HG02623 (cell line): ENCODE measurements at regions not wholly inside any gene's neighbourhood (a gene's known extent, or its start where the extent isn't known, plus 50 kb on each side); places are given as distances from the start of the nearest gene placed in this dataset.

ENCODE experiments used
- ATAC-seq: cut with Tn5 transposase; IDR thresholded peaks from one replicate; pipeline ENCODE4 v1.9.1; 2021; ENCODE audit warnings: moderate library complexity; ENCODE audit not compliant: unreplicated experiment

DNA sequence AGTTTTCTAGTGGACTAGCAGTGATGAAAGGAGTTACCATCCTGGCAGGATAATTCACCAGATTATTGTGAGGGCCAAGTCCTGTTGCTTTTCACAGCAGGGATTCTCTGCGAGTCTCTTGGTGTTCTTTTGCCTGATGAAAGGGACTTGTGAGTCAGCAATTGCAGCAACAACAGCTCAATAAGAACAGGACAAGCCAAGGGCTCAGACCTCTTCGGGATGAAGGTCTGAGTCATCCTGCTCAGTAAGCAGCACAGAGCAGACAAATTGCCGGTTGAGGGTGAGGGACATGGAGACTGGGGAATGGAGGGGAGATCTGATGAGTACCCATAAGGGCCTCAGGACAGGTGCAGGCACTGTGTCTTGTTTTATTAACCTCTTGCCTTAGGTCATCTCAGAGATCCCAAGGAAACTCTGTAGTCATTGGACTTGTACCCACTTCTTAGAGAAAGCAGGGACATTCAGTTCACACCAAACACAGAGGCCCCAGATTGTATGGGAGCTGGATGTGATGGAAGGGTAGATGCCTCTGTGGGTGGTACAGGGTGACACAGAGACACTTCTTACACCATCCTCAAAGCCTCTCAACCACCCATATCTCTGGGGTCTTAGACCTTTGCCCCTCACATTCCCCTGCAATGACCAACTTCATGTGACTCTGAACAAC lies 173.8 kb upstream of the TLE3 start:
- no peak for ATAC-seq

DNA sequence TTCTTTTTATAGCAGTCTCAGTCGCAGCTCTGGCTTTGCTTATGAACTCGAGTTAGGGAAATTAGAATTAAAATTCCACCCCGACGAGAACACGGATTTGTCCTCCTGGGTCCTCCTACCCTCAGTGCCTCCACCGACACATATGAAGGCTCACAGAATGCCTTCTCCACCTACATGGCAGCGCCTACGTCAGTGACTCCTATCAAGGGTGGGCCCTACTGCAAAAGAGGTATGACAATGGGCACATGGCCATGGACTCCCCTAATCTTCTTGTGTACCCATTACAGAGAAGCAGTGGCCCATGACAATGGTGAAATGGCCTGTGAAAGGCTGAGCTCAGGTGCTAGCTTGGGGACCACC lies 173.0 kb upstream of the TLE3 start:
- ATAC-seq, result no peak

DNA sequence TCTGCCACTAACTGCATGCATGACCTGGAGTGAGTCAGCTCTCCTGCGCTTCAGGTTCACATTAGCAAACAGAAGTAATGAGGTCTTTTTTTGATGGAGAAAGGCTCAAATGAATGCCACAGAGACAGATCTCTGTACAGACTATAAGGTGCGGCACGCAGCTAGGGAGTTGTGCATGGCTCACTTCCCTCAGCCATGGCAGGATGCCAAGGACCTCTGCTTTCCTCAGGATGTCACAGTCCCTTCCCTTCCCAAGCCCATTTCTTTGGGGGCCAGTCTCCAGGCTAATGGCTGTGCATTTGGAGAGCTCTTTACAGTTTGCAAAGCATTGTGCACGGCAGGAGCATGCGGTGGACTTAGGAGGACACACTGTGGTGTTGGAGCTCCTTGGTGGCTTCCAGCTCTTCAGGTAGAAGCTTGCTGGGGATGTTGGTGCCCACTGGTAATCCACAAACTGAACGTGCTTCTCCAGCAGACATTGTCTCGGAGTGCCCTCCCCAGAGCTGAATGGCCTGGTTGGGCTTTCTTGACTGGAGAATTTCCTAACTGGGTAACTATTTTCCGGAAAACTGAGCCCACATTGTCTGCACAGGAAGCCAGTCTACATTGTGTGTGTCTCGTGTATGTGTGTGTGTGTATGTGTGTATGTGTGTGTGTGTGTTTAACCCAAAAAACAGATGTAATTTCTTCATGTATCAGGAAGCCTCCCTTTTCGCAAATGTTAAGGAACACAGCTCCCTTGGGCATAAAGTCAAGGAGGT lies 172.5 kb upstream of the TLE3 start:
- ATAC-seq, result no peak

DNA sequence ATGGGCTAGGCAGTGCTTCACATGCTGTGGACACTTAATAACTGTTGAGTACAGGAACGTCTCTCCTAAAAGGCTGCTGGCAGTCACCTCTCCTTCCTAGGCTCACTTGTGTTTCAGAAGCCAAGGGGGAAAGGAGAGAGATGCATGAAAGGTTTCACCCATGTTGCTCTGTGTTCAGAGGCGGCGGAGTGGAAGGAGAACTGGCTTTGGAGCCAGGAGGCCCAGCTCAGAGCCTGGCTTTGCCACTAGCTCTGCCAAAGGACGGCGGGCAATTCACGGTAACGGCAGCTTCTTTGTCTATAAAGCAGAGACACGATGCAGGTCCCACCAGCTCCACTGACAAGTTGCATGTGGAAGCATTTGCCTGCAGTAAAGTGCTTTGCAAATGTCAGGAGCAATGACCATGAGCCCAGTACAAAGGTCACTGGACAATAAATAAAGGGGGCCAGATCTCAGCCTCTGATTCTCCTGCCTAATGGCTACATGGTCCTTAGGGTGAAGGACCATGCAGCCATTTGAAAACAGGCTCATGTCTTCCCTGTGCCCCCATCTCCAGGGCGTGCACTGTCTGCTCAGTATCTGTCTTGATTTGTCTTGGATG lies 171.7 kb upstream of the TLE3 start:
- ATAC-seq, result no peak

DNA sequence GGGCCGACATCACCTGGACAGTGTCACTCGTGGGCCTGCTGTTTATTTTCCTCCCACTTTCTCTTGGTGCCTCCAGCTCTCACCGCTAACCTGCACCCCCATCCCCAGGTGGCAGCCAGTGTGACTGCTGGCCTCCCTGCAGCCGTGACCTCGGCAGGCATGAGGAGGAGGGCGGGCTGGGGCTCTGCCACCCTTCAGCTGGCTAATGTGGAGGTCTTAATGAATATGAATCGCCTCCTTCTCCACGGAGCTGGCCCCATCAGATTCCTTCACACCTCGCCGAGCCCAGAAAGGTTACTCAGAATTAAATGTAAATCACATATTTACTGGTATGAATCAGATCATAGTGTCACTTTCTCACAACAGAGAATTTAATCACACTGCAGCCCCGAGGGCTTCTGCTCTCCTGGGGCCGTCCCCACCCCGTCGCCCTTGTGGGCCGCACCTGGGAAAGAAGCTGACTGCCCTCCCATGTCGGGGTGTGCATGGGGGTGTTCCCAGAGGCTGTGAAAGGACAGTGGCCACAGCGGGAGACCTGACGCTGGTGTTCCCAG lies 171.1 kb upstream of the TLE3 start:
- ATAC-seq, result no peak

DNA sequence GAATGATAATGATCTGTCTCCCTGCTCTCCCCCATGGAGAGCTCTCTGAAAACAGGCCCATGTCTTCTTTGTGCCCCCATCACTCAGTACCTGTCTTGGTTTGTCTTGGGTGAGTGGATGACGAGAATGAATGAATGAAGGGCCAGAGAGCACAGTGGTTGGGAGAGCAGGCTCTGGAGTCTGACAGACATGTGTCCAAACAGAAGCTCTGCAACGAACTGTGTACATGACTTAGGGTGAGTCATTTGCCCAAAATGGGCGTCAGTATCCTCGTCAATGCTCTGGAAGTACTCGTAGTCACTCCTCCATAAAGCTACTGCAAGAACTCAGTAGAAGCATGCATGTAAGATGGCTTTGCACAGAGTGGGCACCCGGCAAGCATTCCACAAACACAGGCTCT lies 170.2 kb upstream of the TLE3 start:
- ATAC-seq, result no peak

DNA sequence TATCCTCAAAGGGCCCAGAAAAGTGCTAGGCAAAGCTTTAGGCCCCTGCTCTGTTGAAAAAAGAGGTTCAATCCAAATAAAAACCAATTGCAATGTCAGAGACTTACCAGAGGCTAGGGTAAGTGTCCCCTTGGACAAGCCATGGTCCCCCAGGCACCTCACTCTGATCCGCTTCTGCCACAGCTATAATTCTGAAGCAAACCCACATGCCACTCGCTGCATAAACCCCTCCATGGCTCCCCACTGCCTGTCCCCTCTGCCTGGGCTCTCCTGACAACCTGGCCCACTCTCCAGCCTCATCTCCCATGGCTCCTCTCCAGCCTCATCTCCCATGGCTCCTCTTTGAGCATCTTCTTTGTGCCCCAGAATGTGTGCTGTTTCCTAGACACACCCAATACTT lies 169.6 kb upstream of the TLE3 start:
- no peak for ATAC-seq

DNA sequence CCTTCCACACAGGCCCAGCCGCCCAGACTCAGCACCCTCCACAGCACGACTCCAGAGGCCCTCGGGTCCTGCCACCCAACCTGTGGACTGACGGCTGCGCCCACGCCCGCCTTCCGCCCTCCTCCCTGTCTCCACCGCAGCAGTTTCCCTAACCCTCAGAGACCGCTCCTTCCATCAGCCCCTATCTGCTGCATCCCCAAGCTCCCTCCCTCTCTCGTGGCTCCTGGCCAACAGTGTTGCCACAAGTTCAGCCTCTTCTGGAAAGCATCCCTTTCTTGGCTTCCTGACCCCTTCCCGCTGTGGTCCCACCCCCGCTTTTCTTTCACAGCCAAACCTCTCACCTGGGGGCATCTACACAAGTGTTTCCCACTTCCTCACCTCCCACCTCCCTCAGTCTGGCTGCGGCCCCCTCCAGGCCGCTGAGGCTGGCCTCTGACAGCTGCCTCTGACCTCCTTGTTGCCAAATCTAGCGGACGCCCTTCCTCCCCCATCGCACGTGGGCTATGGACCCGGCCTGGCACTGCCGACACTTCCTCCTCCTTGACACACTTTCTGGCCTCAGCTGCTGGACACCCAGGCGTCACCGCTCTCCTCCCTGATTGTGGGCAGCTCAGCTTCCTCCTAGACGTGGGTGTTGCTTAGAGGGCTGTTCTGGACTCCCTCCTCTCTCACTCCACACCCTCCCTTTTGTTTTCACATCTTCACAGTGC lies 168.8 kb upstream of the TLE3 start:
- no peak for ATAC-seq

DNA sequence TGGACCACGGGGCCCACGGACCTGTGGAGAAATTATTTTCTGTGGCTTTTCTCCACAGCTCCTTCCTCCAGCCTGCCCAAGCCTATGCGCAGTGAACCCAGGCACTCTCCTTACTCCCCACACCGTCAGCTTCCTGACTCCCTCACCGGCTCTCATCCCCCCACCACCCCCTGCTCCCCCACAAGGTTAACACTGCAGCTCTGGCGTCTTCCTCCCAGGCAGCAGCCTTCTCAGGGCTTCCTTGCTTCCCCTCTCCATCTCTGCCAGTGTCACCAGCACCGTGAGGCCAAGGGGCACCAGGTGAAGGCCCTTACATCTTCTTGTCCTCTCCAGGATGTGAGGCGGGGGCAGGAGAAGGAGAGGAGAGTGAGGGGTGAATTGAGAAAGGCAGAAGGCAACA lies 168.3 kb upstream of the TLE3 start:
- ATAC-seq, result no peak

DNA sequence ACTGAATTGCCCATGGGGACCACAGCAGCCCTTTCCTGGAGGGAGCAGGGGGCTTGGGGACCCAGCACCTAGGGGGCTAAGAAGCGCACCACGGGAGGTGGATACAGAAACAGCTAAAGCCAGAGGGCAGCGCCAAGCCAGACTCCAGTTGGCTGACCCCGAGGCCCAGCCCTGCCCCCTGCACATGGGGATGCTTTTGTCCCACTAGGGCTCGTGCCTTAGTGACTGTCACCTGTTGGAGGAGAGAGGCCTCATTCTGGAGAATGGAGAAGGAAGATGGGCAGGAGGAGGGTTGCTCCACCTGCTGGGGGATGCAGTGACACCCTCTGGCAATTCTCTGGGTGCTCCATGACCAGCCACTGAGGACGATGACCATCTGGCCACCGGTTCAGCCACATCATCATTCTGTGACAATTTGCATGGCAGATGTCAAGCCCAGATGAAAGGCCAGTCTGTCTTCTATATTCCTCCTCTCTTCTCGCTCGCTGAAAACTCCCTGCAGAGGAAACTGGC lies 167.8 kb upstream of the TLE3 start:
- ATAC-seq, result no peak

DNA sequence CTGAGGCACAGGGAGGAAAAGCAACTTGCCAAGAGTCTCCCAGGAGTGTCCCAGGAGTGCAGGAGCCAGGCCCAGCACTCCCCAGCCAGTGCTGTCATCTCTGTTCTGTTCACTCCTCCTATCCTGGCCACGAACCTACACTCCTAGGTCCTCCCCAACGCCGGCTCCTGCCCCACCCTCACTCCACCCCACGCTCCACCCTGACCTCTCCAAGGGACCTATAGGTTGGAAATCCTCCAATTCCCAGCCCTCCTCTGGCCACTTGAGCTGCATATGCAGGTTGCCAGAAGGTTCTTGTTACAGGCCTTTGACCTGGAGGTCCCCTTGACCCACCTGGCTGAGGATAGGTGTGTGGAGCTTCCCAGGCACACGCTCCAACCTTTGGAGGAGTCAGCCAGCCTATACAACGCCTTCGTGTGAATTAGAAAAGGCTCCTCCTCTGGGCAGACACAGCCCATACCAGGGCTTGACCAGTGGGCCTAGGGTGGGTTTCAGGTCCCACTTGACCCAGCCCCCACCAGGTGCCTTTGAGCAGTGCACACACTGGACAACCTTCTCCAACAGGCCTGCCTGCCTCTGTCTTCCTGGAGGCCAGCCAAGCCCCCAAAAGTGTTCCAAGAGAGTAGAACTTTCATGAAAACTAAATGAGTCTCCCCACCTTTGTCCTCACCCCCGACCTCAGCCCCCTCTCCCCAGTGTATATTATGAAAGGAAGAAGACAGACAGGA lies 167.2 kb upstream of the TLE3 start:
- no peak for ATAC-seq

DNA sequence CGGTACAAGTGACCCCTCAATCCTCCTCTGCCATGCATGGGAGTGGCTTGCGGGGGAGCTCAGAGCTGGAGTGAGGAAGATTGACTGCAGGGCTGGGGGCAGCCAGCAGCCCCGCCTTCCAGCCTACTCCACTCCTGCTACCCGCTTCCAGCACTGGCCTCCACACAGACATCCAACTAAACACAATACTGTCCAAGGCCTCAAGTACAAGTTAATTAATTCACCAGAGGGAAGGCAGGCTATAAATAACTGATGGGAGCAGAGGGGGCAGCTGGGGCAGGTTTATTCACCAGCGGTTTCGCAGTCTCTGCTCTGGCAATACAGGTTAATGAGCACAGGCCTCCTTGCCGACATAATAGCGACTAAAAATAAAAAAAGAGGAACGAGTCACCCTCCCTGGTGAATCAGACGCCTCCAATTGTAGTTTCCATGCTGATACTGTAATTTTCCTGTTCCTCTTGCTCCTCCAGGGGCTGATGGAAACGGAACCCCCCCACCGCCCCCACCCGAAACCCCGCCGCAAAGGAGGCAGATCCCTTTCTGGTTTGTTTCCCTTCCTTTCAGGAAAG lies 166.4 kb upstream of the TLE3 start:
- ATAC-seq, result no peak

DNA sequence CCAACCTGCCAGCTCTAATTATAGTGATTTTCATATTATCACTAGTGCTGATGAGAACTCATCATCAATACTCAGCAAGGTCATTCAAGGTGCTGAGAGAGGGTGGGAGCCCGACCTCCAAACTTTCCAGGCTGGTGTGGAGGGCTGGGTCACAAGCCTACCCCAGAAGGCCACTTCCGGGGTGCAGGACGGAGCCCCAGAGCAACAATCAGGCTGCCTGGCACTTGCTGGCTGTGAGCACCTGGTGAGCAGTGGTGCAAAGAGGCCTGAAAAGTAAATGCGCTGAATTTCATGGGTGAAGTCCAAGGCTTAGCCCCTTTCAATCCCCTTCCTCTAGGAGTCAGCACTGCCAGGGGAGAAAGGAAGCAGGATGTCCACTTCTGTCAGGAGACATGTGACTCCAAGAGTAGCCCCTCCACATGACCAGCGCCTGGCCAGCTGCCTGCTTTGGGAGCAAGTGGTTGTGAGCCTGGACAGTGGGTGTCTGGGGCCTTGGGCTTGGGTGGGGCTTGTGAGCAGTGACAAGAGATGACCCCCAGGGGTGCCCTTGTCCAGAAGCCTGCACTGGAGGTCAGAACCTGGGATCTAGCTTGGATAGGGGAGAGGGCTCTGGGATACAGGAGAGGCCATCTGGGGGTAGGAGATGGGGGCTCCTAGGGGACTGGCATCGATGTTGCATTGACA lies 165.0 kb upstream of the TLE3 start:
- no peak for ATAC-seq

DNA sequence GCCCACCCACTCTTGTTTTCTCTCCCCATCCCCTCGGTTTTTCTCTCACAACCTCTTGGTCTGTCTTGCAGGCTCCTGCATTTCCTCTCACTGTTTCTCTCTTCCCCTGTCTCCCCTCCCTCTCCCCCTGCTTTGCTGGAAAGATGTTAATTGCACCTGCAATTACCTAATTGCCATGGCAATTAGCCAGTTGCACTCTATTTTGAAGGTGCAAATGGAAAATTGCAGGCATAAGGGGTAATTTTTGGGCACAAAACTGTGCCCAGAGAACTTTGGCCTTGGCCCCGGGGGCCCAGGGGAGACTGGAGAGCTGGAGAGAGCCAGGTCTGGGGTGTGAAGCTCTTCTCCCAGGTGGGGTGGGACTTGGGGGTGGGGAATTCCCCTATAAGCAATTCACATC lies 164.5 kb upstream of the TLE3 start:
- ATAC-seq, result no peak

DNA sequence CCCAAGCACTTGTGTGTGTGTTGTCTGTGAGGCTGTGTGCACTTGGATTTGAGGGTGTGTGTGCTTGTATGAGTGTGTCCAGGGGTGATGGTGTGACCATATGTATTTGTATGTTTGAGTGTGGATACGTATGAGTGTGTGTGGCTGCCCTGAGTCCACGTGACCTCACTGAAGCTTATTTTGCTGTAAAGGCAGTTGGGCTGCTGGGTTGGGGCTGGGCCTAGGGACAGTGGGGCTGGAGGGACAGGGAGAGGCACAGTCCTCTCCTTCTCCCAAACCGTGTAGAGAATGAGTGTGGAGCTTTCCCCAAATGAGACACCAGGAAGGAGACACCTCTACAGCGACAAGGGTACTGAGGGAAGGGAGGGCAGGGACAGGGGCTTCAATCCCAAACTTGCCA lies 163.4 kb upstream of the TLE3 start:
- ATAC-seq, result no peak

DNA sequence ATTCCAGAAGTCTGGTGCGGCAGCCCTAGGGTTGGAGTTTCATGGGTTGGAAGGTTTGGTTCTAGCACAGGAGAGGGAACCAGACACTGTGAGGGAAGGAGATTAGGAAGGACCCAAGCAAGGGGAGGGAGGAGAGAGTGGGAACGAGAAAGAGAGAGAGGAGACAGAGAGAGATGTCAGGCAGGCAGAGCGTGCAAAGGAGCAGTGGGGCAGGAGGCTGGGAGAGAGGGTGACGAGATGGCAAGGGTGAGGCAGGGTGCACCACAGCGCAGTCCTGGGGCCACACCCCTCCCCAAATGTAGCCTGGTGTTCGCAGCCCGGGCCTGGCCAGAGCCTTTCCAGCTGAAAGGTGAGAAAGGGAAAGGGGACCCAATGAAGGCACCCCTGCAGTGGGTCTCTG lies 162.9 kb upstream of the TLE3 start:
- ATAC-seq, result no peak

DNA sequence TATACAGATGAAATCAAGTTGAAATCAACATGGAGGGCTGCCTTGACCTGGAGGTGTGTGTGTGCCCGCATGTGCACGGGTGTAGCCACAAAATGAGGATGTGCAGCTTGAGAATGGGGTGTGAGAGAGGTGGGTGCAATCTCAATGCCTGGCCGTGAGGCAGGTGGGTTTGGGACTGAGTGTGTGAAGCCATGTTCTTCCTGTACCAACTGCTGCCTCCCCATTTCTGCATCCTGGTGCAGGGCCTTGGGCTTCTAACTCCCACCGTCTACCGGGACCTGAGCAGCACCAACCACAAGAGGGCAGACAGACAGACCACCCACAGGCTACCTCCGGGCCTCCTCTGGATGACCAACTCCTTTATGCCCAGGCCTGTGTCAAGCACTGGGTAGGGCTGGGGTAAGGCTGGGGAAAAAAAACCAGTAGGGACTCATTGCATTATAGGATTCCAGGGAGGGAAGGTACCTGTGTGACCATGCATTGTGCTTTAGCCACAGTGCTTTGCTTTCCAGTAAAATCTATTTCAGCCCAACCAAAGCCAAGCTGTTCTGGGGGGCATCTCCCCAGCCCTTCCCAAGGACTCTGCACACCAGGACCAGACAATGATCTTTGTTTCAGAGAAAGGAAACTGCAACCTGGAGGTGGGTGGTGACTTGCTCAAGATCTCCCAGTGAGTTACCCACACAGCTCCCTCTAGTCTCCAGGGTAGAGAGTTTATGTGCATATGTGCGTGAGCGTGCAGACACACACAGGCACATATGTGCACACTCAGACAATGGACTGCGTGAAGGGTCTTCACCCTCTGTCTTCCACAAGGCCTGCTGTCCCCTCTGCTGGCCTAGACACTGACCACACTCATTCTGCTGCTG lies 162.2 kb upstream of the TLE3 start:
- ATAC-seq, result no peak

DNA sequence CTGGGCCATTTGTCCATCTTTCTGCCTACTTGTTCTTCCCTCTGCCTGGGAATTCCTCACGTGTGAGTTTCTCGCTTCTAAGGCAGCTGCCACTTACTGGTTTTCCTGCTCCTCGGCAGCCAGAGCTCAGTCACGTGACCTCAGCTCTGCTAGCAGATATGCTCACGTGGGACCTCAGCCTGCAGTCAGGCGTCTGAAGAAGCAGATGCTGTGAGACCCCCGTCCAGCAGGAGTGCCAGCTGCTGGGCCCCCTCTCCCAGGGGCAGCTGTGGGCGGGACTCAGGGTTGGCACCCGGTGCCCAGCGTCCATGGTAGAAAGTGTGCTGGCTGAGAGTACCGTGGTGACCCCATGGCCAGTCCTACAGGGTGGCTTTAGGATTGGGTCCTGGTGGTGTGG lies 161.3 kb upstream of the TLE3 start:
- no peak for ATAC-seq
